Trophoblast cell (in vitro differentiated cells and primary cell): ENCODE measurements at regions not wholly inside any gene's neighbourhood (a gene's known extent, or its start where the extent isn't known, plus 50 kb on each side); places are given as distances from the start of the nearest gene placed in this dataset.

Source experiments
- DNase-seq, 2 donors: peaks; one replicate each; pipeline ENCODE4 v3.0.0-alpha.2; 2016
- H2AFZ ChIP-seq: 2 replicates; pipeline ENCODE4 v1.6.1; 2013; ENCODE audit warnings: low read length, moderate library complexity, mild to moderate bottlenecking; ENCODE audit not compliant: insufficient read depth, poor library complexity
- H2AK5ac ChIP-seq: 2 replicates; pipeline ENCODE4 v1.6.1; 2013; ENCODE audit warnings: mild to moderate bottlenecking, low read length
- H2BK120ac ChIP-seq: 2 replicates; pipeline ENCODE4 v1.6.1; 2013; ENCODE audit warnings: low read length, mild to moderate bottlenecking, moderate library complexity; ENCODE audit not compliant: insufficient read depth, poor library complexity
- H2BK12ac ChIP-seq: 2 replicates; pipeline ENCODE4 v1.6.1; 2013; ENCODE audit warnings: mild to moderate bottlenecking, low read length, moderate library complexity
- H2BK5ac ChIP-seq: 2 replicates; pipeline ENCODE4 v1.6.1; 2013; ENCODE audit warnings: low read length, low read depth, moderate library complexity, mild to moderate bottlenecking; ENCODE audit not compliant: poor library complexity
- H3K14ac ChIP-seq: 2 replicates; pipeline ENCODE4 v1.6.1; 2013; ENCODE audit warnings: mild to moderate bottlenecking, low read length
- H3K18ac ChIP-seq: 2 replicates; pipeline ENCODE4 v1.6.1; 2013; ENCODE audit warnings: mild to moderate bottlenecking, low read length
- H3K23ac ChIP-seq: 2 replicates; pipeline ENCODE4 v1.6.1; 2013; ENCODE audit warnings: low read length
- H3K27ac ChIP-seq: 2 replicates; pipeline ENCODE4 v1.5.1; 2013; ENCODE audit warnings: low read depth, mild to moderate bottlenecking, inconsistent platforms, low read length, moderate library complexity
- H3K27me3 ChIP-seq: 2 replicates; pipeline ENCODE4 v1.6.1; 2013; ENCODE audit warnings: inconsistent platforms, mild to moderate bottlenecking, low read length, moderate library complexity; ENCODE audit not compliant: insufficient read depth
- H3K36me3 ChIP-seq, 2 experiments: 1 replicate in 1 of 2; 2 replicates in 1 of 2; pipeline ENCODE4 v1.6.1; 2013; ENCODE audit warnings: low read length in 2 of 2, mild to moderate bottlenecking in 2 of 2, moderate library complexity in 1 of 2; ENCODE audit not compliant: insufficient read depth in 2 of 2, control insufficient read depth in 1 of 2
- H3K4ac ChIP-seq: 2 replicates; pipeline ENCODE4 v1.6.1; 2013; ENCODE audit warnings: low read depth, mild to moderate bottlenecking, low read length, moderate library complexity
- H3K4me1 ChIP-seq, 2 experiments: 1 replicate in 1 of 2; 2 replicates in 1 of 2; pipeline ENCODE4 v1.6.1; 2013; ENCODE audit warnings: low read length in 2 of 2, mild to moderate bottlenecking in 2 of 2, moderate library complexity in 1 of 2; ENCODE audit not compliant: insufficient read depth in 2 of 2, control insufficient read depth in 1 of 2
- H3K4me2 ChIP-seq: 2 replicates; pipeline ENCODE4 v1.6.1; 2013; ENCODE audit warnings: inconsistent platforms, mild to moderate bottlenecking, low read length, moderate library complexity
- H3K4me3 ChIP-seq: 2 replicates; pipeline ENCODE4 v1.5.1; 2013; ENCODE audit warnings: mild to moderate bottlenecking, low read depth, low read length, inconsistent platforms
- H3K79me1 ChIP-seq: one replicate; pipeline ENCODE4 v1.6.1; 2013; ENCODE audit warnings: low read length
- H3K79me2 ChIP-seq: 2 replicates; pipeline ENCODE4 v1.6.1; 2013; ENCODE audit warnings: low read length, mild to moderate bottlenecking; ENCODE audit not compliant: control insufficient read depth, insufficient read depth, poor library complexity
- H3K9ac ChIP-seq: 2 replicates; pipeline ENCODE4 v1.6.1; 2013; ENCODE audit warnings: mild to moderate bottlenecking, low read length
- H3K9me3 ChIP-seq: 2 replicates; pipeline ENCODE4 v1.6.1; 2013; ENCODE audit warnings: low read depth, mild to moderate bottlenecking, control low read depth, inconsistent platforms, low read length; ENCODE audit not compliant: insufficient read depth
- H4K12ac ChIP-seq: 2 replicates; pipeline ENCODE4 v1.6.1; 2013; ENCODE audit warnings: low read depth, mild to moderate bottlenecking, low read length, moderate library complexity
- H4K8ac ChIP-seq: 2 replicates; pipeline ENCODE4 v1.6.1; 2013; ENCODE audit warnings: low read depth, mild to moderate bottlenecking, low read length, moderate library complexity
- H4K91ac ChIP-seq: one replicate; pipeline ENCODE4 v1.6.1; 2013; ENCODE audit warnings: low read depth, mild to moderate bottlenecking, low read length, moderate library complexity
- WGBS: extraction: QIAGEN DNeasy Blood & Tissue Kit; methylation state at CpG from one replicate; pipeline ENCODE4 v1.1.7; 2013; ENCODE audit warnings: missing lambda C conversion rate; ENCODE audit not compliant: insufficient read length, insufficient coverage; ENCODE audit errors: extremely low coverage; 5-methylcytosine and 5-hydroxymethylcytosine counted together

DNA sequence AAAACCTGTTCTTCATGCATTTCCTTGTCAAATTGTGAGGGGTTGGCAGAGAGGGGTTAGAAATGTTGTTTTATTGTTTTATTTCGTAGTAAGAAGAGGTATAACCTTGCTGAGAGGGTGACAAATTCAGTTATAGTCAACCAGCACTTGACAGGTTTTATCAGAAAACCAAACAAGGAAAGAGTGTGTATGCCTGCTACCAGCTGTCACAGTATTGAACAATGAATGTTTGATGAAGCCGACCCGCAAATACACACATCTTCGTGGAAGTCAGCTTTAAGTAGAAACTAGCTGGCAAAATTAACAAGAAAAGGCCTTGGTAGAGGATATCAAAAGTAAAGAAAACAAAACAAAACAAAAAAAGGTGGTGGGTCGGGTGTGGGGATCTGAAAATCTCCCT lies 214.6 kb upstream of the TLE4 start:
- H3K79me2 ChIP-seq: no peaks in the 10 kb centered on the region
- DNase-seq: no peak
- no peak overlapping the region for H3K4me2 ChIP-seq
- no peak overlapping the region for H3K14ac ChIP-seq
- no peaks in the 10 kb centered on the region for H3K9me3 ChIP-seq
- no peak overlapping the region for H2BK120ac ChIP-seq
- H3K4me3 ChIP-seq: no peak overlapping the region
- H3K27ac ChIP-seq: no peak overlapping the region
- no peaks in the 10 kb centered on the region for H3K79me1 ChIP-seq
- H3K18ac ChIP-seq: no peak overlapping the region
- 100% methylated on average over 1 of the region's 5 CpGs for WGBS
- H3K36me3 ChIP-seq: no peaks in the 10 kb centered on the region
- H2AK5ac ChIP-seq: no peak overlapping the region
- H3K4me1 ChIP-seq: peaks cover 10 to 11% of the 10 kb centered on the region in 2 experiments
- H2BK12ac ChIP-seq: no peak overlapping the region
- no peak overlapping the region for H4K91ac ChIP-seq
- H3K4ac ChIP-seq: no peak overlapping the region
- no peak overlapping the region for H4K12ac ChIP-seq
- no peak overlapping the region for H3K9ac ChIP-seq
- H4K8ac ChIP-seq: no peak overlapping the region
- H2BK5ac ChIP-seq: no peak overlapping the region
- no peaks in the 10 kb centered on the region for H3K27me3 ChIP-seq
- no peak overlapping the region for H2AFZ ChIP-seq
- no peak overlapping the region for H3K23ac ChIP-seq

DNA sequence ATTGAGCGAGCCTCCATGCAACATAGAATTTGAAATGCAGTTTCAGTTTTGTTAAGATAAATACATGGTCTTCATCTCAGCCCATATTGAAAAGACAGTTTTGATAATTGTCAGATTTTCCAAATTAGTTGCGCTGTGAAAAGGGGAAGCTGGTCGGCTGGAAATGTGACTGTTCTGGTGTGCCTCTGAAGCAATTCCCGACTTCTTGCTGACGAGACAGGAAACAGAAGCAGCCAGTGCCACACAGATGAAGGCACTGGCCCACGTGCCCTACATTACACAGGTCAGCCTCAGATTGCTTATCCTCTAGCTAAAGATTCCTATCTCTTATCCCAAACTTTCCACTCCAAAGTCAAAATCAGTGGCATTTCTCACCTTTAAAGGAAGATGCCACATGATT lies 214.1 kb upstream of the TLE4 start:
- Histone ChIP-seq H3K79me1 (no peaks in the 10 kb centered on the region), H3K36me3 (no peaks in the 10 kb centered on the region), H4K12ac (no peak overlapping the region), H2BK120ac (no peak overlapping the region), H3K18ac (no peak overlapping the region), H4K91ac (no peak overlapping the region), H3K4me2 (no peak overlapping the region), H3K27ac (no peak overlapping the region), H2BK12ac (no peak overlapping the region), H3K9me3 (no peaks in the 10 kb centered on the region), H3K9ac (no peak overlapping the region), H3K79me2 (no peaks in the 10 kb centered on the region), H2AFZ (no peak overlapping the region), H3K27me3 (no peaks in the 10 kb centered on the region), H3K14ac (no peak overlapping the region), H4K8ac (no peak overlapping the region), H3K4me1 (peaks cover 11% of the 10 kb centered on the region in 2 experiments), H3K4ac (no peak overlapping the region), H3K4me3 (no peak overlapping the region), H2AK5ac (no peak overlapping the region), H2BK5ac (no peak overlapping the region), H3K23ac (no peak overlapping the region)
- no CpG with 5 or more reads among the region's 6 CpGs for WGBS
- DNase-seq: peak in 1 of 2 donors; percentile 12

DNA sequence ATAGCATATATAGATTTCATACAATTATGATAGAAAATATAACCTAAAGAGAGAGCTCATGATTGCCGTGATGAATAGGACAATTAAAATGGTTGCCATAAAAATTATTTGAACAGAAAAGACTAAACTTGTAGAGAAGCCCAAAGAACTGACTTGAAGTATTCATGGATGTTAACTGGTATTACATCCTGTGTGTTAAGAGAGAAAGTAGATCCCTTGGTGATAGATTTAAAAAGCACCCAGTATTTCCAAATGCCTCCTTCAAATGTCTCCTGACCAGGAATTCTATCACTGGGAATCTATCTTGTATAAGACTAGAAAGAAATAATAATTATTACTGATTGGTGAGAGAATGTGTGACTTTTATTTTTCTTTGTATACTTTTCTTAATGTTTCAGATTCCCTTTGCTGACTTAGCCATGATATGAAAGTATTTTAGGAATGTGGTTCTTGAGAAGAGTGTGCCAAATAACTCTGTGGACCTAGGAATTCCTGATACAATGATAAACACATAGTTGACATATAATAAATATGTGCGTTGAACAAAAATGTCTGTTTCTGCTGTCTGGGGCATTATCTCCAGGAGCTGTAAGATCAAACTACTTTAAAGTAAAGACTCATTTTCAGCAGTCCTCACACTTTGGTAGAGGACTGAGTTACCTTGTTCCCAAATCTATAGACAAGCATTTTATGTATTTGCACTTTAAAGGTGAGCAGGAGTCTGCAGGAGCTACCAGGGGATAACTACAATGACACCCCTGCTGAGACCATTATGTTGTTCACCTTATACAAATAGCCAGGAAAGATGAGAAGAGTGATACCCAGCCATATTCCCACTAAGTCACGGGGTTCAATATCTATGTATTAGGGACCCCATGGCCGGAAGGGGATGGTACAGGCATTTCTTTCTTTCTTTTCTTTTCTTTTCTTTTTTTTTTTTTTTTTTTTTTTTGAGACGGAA lies 211.1 kb upstream of the TLE4 start:
- Histone ChIP-seq H3K14ac (no peak overlapping the region), H2AFZ (no peak overlapping the region), H3K18ac (no peak overlapping the region), H3K79me1 (no peaks in the 10 kb centered on the region), H4K91ac (no peak overlapping the region), H3K27ac (no peak overlapping the region), H3K36me3 (no peaks in the 10 kb centered on the region), H3K4me2 (no peak overlapping the region), H3K9me3 (no peaks in the 10 kb centered on the region), H3K4me1 (peaks cover 8 to 9% of the 10 kb centered on the region in 2 experiments), H2AK5ac (no peak overlapping the region), H3K27me3 (no peaks in the 10 kb centered on the region), H4K12ac (no peak overlapping the region), H2BK12ac (no peak overlapping the region), H4K8ac (no peak overlapping the region), H3K4ac (no peak overlapping the region), H3K4me3 (no peak overlapping the region), H3K23ac (no peak overlapping the region), H3K79me2 (no peaks in the 10 kb centered on the region), H2BK120ac (no peak overlapping the region), H2BK5ac (no peak overlapping the region), H3K9ac (no peak overlapping the region)
- WGBS: no CpG with 5 or more reads among the region's 5 CpGs
- DNase-seq: peak; percentile 7 to 83

DNA sequence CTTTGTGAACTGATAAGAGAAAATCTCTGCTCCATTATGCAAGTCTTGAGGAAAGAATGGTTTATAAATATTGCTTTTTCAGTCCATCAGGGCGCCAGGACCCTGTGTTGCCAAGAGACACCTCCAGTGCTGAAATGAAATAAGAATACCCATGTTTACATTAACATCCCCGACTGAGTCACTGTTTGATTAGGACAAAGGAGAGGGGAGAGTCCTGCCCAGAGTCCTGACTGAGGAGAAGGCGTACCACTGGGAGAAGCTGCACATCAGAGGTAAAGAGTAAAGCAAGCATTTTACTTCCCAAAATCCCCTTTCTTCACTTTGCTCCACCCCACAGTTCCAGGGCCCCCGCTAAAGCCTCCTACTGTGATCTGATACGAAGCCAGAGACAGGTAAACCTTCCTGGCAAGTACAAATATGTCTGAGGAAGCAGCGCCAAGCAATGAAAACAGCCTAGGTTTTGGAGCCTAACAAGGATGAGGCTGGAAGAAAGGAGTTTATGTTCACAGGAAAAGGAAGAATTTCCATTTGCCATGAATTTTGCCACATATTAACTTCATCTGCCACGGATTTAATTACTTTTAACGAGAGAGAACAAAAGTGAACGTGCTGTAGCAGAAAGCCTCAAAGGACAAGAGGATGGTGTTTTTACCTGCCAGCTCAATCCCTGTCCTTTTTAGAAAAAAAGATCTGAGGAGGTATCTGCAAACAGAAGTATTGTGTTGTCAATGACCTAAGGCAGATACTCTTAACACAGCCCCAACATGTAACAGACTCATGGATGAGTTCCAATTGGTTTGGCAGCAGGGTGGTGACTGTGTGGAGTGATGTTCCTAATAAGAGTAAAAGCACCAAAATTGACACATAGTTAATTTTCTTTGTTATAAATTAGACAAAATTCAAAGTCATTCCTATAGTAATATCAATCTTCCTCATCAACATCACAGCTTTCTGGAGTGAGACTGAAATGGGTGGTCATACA lies 209.4 kb upstream of the TLE4 start:
- H3K4ac ChIP-seq: no peak overlapping the region
- no peak for DNase-seq
- no peak overlapping the region for H3K23ac ChIP-seq
- H3K36me3 ChIP-seq: no peaks in the 10 kb centered on the region
- no peak overlapping the region for H3K9ac ChIP-seq
- H3K27me3 ChIP-seq: no peaks in the 10 kb centered on the region
- H3K79me2 ChIP-seq: no peaks in the 10 kb centered on the region
- no peak overlapping the region for H4K12ac ChIP-seq
- H4K8ac ChIP-seq: no peak overlapping the region
- H3K9me3 ChIP-seq: no peaks in the 10 kb centered on the region
- no peak overlapping the region for H3K14ac ChIP-seq
- H3K18ac ChIP-seq: no peak overlapping the region
- no peak overlapping the region for H2AK5ac ChIP-seq
- H3K79me1 ChIP-seq: no peaks in the 10 kb centered on the region
- no peak overlapping the region for H2BK12ac ChIP-seq
- no peak overlapping the region for H3K4me2 ChIP-seq
- no CpG with 5 or more reads among the region's 9 CpGs for WGBS
- H2BK5ac ChIP-seq: no peak overlapping the region
- no peak overlapping the region for H3K4me3 ChIP-seq
- H4K91ac ChIP-seq: no peak overlapping the region
- no peak overlapping the region for H2AFZ ChIP-seq
- H2BK120ac ChIP-seq: no peak overlapping the region
- no peak overlapping the region for H3K27ac ChIP-seq
- H3K4me1 ChIP-seq: peaks cover 8 to 9% of the 10 kb centered on the region in 2 experiments
